HG03520 (cell line): ENCODE measurements at regions not wholly inside any gene's neighbourhood (a gene's known extent, or its start where the extent isn't known, plus 50 kb on each side); places are given as distances from the start of the nearest gene placed in this dataset.

Experiments
- ATAC-seq: cut with Tn5 transposase; IDR thresholded peaks from one replicate; pipeline ENCODE4 v1.9.1; 2021; ENCODE audit warnings: mild to moderate bottlenecking, moderate library complexity; ENCODE audit not compliant: unreplicated experiment

DNA sequence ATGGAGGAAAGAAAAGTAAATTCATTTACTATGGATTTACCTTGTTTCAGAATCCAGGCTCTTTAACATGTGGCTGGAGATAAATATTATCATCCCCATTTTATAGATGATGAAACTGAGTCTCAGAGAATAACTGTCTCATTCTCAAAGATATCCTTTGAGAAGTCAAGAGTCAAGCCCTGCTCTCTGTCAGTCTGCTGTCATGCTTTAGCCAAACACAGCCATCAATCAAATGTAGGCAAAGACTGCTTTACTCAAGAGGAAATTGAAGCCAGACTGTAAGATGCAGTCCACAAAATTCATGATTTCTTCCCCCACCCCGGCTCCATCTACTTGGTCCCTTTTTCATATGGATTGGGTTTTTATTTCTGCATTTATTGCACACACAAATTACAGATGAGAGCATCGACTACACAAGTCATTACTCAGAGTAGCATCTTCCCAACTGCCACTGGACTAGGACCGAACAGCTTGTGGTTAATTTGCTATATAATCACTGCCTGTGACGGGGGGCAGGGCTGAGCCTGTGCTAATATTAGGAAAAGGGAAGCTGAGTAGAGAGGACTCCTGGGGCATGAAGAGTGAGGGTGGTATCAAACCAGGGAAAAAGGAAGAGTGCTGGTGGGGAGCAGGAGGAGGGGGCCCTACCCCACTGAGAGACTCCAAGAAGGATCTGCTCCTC is 102.7 kb upstream of the TOP1 start:
- no peak for ATAC-seq

DNA sequence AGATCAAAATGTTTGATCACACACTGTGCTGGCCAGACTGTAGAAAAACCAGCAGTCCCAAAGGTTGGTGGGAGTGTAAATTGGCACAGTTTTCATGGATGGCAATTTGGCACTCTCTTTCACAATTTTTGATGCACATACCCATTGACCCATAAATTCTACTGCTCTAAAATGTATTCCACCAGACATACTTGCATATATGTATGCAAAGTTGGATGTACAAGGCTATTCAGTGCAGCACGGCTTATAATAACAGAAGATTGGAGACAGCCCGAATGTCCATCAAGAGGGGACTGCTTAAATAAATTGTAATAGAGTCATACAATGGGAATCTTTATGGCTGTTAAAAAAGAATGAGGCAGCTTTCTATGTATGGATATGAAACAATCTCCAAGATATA is 101.7 kb upstream of the TOP1 start:
- ATAC-seq = no peak

DNA sequence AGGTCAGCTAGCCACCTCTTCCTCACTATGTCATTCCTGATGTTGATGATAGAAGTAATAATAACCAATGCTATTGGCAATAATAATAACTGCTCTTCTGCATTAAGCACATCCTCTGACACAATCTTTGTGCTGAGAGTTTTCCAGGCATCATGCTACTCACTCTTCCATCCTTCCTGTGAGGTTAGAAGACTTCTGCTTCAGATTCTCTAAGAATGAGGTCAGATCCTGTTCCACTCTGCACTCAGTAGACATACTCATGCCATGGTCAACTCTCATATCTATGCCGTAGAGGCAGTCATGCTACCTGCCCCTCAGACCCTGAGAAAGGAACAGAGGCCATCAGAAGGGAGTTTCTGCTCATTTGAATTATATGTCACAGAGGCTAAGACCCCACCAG is 98.1 kb upstream of the TOP1 start:
- ATAC-seq = no peak

DNA sequence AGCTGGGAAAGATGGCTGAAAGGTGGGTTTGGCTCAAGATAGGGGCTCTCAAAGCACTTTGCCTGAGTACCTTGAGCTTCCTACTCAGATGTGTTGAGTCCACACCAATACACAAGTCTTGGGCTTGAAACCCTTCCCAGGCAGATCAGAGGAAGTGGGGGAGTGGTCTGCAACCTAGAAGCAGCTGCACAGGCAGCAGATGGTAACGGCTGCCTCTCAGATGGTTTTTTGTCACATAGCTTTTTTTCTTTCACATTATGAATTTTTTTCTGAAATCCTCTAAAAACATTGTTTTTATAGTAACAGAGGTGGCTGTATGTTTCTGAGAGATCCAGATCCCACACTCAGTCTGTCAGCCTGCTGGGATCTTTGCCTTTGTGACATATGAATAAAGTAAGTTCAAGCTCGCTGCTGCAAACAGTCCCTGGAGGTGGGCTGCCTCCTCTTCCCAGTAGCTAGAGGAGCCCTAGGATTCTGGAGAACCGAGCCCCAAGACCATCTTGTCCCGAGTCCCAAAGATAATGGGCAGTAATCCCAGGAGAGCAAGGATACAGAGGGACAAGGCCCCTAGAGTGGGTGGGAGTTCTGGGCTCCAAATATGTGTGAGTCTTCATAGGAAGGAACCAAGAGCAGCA is 97.1 kb upstream of the TOP1 start:
- no peak for ATAC-seq

DNA sequence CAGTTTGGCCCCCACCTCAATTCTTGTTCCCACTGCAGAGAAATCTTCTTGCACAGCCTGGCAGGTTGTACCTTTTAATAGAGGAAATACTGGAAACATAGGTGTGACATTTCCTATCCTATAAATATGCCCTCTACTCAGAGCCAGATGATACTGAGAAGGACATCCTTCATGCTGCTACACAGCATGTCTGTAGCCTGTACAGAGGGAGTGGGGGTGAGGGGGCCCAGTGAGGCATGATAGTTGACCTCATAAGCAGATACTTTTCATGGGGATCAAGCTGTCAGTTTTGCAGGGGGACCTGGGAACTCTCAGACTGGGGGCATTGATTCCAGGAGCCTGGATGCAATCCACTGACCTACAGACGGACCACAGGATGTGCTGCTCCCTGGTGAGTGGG is 96.2 kb upstream of the TOP1 start:
- ATAC-seq = no peak

DNA sequence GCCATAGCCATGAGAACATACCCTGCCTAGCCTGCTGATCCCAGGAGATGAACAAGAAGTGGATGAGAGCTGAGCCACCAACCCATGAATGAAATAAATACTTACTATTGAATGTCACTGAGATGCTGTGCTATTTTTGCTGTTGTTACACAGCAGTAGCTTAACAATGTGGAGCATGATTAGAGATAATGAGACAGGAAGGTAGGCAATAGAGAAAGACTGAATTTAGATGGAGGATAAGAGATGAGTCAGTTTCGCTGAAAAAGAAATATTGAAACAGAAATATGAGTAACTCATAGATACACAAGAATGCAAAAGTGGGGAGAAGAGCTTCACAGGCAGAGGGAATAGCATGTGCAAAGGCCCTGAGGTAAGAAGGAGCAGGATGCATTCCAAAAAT is 94.9 kb upstream of the TOP1 start:
- ATAC-seq = no peak

DNA sequence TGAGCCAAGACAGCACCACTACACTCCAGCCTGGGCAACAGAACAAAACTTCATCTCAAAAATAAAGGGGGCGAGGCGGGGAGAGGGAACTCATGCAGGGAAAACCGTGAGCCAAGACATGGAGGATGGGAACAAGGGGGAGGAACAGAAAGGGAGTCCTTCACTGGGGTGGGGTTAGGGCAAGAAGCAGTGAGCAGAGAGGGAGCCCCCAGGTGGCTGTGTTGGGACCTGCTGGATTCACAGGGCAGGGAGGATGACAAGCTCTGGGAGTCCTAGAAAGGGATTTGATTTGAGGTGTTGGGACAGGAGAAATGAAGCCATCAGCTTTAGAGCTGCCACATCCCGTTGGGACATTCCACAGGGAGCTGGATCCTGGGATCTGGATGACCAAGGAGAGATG is 90.6 kb upstream of the TOP1 start:
- ATAC-seq = no peak

DNA sequence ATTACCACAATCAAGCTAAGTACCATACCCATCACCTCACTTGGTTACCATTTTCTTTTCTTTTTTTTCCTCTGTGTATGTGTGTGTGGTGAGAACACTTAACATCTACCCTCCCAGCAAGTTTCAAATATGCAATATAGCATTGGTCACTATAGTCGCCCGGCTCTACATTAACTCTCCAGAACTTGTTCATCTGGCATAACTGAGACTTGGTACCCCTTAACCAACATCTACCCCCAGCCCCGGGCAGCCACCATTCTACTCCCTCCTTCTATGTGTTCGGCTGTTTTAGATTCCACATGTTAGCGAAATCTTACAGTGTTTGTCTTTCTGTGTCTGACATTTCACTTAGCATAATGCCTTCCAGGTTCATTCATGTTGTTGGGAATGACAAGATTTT is 89.0 kb upstream of the TOP1 start:
- no peak for ATAC-seq

DNA sequence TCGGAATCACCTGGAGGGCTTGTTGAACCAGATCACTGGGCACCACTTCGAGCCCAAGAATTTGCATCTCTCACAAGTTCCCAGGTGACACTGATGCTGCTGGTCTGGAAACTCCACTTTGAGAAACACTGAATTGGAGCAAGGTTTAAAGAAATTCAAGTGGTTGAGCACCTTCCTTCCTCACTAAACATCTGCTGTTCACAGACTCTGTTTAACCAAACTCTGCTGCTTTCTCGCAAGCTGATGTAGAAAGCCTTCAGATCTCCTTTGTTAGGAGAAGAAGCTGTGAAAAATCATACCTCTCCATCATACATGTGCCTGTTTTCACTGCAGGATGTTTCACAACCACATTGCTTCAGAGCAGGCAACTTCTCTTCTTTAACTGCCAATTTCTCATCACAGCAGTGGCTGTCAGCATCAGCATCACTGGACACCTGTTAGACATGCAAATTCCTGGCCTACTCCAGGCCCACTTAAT is 87.5 kb upstream of the TOP1 start:
- ATAC-seq = no peak

DNA sequence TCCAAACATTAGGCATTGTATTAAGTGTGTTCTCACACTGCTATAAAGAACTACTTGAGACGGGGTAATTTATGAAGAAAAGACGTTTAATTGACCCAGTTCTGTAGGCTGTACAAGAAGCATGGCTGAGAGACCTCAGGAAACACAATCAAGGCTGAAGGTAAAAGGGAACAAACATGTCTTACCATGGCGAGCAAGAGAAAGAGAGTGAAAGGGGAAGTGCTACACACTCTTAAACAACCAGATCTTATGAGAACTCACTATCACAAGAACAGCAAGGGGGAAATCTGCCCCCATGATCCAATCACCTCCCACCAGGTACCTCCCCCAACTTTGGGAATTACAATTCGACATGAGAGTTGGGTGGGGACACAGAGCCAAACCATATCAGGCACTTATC is 86.6 kb upstream of the TOP1 start:
- no peak for ATAC-seq

DNA sequence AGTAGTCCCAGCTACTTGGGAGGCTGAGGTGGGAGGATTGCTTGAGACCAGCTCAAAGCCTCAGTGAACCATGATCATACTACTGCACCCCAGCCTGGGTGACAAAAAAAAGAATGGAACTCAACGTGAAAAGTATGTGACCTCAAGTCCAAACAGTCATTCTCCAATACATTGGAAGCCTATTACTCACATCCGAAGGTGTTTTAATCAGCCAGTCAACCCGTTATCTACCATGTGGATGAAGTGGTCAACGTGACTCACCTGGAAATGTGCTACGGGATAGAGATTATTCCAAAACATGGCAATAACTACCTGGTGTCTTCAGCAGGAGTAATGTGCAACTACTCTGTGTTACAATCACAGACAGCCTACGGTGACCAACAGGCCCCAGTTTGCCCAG is 85.8 kb upstream of the TOP1 start:
- ATAC-seq = no peak

DNA sequence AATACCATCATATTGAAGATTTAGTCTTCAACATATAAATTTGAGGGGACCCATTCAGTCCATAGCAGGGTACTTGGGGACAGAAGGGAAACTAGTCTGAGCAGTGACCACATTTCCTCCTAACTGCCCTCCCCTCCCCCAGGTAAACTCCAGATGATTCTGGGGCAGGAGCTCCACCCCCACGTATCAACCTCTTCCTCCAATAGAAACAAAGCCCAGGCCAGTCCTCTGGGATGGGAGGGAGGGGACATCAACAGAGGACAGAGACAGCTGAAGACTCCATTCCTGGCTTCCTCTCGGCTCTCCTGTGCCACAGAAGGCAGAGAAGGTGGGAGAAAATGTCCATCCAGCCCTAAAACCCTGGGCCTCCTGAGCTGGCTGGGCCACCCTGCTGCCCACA is 85.0 kb upstream of the TOP1 start:
- ATAC-seq = no peak

DNA sequence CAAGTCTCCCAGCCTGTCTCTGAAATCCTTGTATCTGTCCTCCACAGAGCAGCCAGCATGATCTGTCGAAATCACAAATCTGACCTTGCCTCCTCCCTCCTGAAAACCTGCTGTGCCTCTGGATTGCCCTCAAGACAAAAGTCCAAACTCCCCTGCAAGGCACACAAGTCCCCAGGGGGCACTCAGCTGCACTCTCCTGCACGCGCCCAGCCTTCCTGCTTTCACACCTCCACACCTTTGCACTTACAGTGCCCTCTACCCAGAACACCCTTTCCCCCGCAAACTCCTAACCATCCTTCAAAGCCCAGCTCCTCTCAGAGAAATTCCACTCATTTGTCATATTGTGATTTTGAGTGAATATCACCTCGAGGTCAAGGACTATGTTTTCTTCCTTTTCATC is 83.4 kb upstream of the TOP1 start:
- ATAC-seq = no peak

DNA sequence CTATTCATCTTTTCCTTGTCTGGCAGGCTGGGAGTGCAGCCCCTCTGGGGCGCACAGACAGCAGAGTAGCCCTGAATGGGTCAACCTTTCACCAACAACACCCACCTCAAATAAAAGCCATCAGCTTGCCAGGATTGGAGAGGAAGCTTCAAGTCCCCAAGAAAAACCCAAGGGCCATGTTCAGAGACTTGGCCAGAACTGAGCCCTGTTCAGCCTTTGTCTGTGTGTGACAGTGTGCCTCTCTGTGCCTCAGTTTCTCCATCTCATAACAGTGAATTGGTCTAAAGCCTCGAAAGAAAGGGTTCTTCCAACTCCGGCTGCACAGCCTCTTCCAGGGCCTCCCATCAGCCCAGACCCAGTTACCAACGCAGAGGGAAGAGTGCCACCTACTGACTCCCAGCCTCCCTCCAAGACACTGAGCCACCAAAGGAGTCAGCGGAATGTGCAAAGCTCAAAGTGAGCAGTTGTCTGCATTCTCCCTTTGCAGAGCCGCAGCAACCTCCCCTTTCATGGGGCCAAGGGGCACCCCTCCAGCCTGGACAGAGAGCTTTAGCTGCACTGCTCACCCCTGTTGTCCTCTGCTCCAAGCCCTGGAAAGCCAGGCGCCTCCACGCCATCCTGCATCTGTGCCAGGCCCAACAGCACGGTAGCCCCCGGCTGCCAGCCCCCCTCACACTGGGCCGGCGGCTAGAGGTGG is 82.7 kb upstream of the TOP1 start:
- no peak for ATAC-seq

DNA sequence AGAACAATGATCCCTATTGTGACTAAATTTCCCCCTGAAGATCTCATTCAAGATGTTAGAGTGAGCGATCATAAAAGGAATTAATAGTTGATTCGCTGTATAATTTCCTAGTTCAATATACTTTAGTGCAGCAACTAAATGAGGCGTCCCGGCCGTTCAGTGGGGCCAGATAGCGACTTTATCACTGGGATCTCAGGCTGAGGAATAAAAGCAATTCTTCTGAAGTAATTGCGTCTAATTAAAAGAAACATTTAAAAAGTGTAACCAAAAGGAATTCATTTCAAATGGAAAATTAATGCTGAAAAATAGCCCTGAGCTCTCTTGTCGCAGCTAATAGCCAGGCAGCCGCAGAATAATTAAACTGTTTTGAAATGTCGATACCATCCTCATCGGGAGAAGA is 82.2 kb upstream of the TOP1 start:
- ATAC-seq = no peak

DNA sequence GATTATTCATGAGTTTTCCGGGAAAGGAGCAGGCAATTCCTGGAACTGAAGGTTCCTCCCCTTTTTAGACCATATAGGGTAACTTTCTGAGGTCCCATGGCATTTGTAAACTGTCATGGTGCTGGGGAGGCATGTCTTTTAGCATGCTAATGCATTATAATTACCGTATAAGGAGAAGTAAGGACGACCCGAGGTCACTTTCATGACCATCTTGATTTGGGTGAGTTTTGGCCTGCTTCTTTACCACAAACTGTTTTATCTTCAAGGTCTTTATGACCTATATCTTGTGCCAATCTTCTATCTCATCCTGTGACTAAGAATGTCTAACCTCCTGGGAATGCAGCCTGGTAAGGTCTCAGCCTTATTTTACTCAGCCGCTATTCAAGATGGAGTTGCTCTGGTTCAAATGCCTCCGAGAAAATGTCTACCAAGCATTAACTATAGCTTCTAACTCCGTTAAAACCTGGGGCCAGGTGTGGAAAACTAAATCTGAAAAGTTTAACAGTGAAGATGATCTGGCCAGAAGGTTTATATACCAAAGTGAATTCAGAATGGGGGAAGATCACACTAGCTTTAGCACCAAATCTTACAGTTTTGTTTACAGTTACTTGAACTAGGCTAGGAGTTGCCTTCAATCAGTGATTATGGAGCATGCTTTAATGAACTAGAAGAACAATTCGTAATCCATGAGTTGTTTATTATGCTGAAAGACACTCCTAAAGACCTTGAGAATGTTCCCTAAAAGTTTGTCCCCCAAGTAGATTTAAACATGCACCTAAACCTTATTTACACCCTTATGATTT is 80.0 kb upstream of the TOP1 start:
- ATAC-seq = no peak

DNA sequence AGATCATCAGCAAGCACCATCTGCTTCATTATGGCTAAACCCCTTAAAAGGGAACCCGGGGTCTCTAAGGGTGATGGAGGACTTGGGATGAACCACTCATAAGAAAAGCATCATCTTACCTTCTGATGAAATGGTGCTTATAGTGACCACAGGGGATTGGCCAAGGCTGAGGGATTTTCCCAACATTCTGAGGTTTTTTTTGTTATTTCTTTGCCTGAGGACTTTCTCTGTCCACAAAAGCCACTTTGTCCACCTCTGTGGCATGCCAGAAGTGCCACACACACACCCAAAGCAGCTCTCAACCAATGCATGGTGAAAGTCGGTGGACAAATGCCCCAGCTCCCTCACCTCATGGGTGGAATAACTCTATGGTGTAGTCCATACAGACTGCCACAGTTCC is 79.3 kb upstream of the TOP1 start:
- no peak for ATAC-seq

DNA sequence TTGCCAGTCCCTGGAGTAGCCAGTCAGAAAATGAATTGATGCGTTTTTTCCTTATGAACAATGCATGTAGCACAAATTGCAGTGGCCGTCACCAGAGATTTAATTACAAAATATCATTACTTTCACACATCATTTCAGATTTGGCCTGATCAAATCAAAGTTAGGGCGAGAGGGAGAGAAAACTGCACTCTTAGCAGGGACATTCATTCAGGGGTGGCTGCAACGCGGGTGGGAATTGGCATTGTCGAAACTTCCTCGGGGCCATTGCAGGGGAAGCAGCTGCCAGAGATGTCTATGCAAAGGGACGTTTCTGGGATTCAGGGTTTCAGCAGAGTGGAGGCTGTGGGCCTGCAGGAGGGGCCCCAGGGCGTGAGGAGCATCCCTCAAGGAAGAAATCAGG is 76.5 kb upstream of the TOP1 start:
- no peak for ATAC-seq

DNA sequence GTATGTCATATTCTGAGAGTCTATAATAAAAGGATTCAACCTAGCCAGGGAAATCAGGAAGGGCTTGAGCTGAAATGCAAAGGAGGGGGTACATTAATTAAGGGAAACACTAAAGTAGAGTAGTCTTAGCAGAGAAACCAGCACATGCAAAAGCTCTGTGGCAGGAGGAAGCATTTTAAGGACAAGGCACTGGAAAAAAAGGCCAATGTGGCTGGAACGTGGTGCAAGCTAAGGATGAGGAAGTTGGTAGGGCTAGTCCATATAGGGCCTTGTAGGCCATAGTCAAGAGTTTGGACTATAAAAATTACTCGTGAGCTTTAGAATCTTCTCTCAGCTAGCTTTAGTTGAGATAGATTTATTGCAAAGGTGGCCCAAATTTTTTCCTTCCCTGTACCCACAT is 75.2 kb upstream of the TOP1 start:
- ATAC-seq = no peak

DNA sequence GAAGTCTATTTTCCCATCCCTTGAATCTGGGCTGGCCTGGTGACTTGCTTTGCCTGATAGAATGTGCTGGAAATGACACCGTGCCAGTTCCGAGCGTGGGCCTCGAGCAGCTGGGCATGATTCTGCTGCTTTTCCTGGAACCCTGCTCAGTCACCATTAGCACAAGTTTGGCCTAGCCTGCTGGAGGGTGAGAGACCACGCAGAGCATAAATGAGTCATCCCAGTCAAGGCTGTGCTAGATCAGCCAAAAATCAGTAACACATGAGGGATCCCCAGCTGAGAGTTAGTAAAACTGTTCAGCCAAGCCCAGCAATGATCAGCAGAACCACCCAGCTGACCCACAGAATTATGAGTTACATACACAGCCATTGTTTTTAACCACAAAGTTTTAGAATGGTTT is 74.8 kb upstream of the TOP1 start:
- no peak for ATAC-seq

DNA sequence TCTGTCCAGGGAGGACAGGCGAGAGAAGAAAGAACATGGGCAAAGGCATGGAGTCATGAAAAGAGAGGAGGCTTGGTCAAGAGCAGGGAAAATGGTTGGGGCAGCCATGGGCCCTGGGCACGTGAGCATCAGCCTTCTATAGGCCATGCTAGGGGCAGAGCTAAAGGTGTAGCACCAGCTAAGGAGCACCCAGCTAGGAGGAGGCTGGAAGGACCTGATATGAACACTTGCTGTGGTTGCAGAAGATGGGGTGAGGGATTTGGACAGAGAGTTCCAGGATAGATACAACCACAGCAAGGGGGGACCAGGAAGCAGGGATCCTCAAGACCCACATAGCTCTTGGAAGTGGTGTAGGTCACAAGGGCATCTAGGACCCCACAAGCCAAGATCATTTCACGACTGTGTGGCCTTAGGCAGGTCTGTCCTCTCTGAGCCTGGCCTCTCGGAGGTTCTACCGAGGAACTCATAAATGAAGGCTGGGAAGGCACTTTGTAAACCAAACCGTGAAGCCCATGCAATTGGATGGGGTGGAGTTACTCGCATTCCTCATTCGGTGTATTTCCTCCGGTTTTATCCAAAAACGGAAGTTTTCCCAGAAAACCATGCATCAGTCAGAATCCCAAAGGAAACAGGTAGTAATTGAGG is 74.0 kb upstream of the TOP1 start:
- no peak for ATAC-seq
